DOHH2 (cell line): ENCODE measurements at regions not wholly inside any gene's neighbourhood (a gene's known extent, or its start where the extent isn't known, plus 50 kb on each side); places are given as distances from the start of the nearest gene placed in this dataset.

Experiments used
- H3F3A ChIP-seq: fragments of 200-600 bp; sonication (generic), shearing (Covaris generic); 2 replicates; pipeline ENCODE4 v1.6.0; 2016; ENCODE audit warnings: antibody characterized with exemption, mild to moderate bottlenecking; ENCODE audit not compliant: control insufficient read depth, insufficient read depth
- H3K27ac ChIP-seq: fragments of 200-600 bp; sonication (generic); 2 replicates; pipeline ENCODE4 v1.5.1; 2014; ENCODE audit warnings: low read depth, mild to moderate bottlenecking, low read length, moderate library complexity
- H3K27me3 ChIP-seq: fragments of 200-600 bp; sonication (generic); 2 replicates; pipeline ENCODE4 v1.6.1; 2014; ENCODE audit warnings: mild to moderate bottlenecking, low read length, mixed read lengths; ENCODE audit not compliant: control insufficient read depth
- H3K36me3 ChIP-seq: fragments of 200-600 bp; sonication (generic); 2 replicates; pipeline ENCODE4 v1.6.1; 2014; ENCODE audit warnings: mild to moderate bottlenecking, low read length, moderate library complexity, mixed read lengths; ENCODE audit not compliant: control insufficient read depth
- H3K4me1 ChIP-seq: fragments of 200-600 bp; sonication (generic); 2 replicates; pipeline ENCODE4 v1.6.1; 2014; ENCODE audit warnings: mild to moderate bottlenecking, low read length, mixed read lengths; ENCODE audit not compliant: control insufficient read depth
- H3K4me2 ChIP-seq: fragments of 200-600 bp; sonication (generic); 2 replicates; pipeline ENCODE4 v1.6.0; 2014; ENCODE audit warnings: mild to moderate bottlenecking, low read length, moderate library complexity
- H3K4me3 ChIP-seq: fragments of 200-600 bp; sonication (generic); 2 replicates; pipeline ENCODE4 v1.5.1; 2014; ENCODE audit warnings: mild to moderate bottlenecking, low read length, mixed read lengths
- H3K79me2 ChIP-seq: fragments of 200-600 bp; sonication (generic); 2 replicates; pipeline ENCODE4 v1.6.1; 2014; ENCODE audit warnings: mild to moderate bottlenecking, low read length, mixed read lengths; ENCODE audit not compliant: control insufficient read depth
- H3K9me2 ChIP-seq: fragments of 200-600 bp; sonication (generic); replicated peaks from 2 replicates; pipeline ENCODE4 v1.6.1; 2014; ENCODE audit warnings: mild to moderate bottlenecking, low read length, mixed read lengths; ENCODE audit not compliant: control insufficient read depth
- H3K9me3 ChIP-seq: fragments of 200-600 bp; sonication (generic); 2 replicates; pipeline ENCODE4 v1.6.1; 2014; ENCODE audit warnings: antibody characterized with exemption, low read length, mixed read lengths; ENCODE audit not compliant: control insufficient read depth, insufficient read depth
- H4K20me1 ChIP-seq: fragments of 200-600 bp; sonication (generic); 2 replicates; pipeline ENCODE4 v1.6.0; 2014; ENCODE audit warnings: low read depth, mild to moderate bottlenecking, antibody characterized with exemption, low read length, moderate library complexity; ENCODE audit not compliant: control insufficient read depth, insufficient read depth
- CTCF ChIP-seq: fragments of 200-600 bp; sonication (generic); IDR thresholded peaks from one replicate; pipeline ENCODE4 v1.5.1; 2014; ENCODE audit warnings: antibody characterized with exemption, mild to moderate bottlenecking, low read depth, low read length; ENCODE audit not compliant: poor library complexity, severe bottlenecking
- EZH2phosphoT487 ChIP-seq: fragments of 200-600 bp; sonication (generic); IDR thresholded peaks from 2 replicates; pipeline ENCODE4 v1.6.1; 2017; ENCODE audit warnings: borderline replicate concordance, mild to moderate bottlenecking, antibody characterized with exemption, low read length, moderate library complexity, mixed read lengths

- TF ChIP-seq EZH2phosphoT487 (no peak), CTCF (no peak)
- H3K4me3 ChIP-seq, result no peak overlapping the region
- no peaks in the 10 kb centered on the region for H3F3A ChIP-seq
- H4K20me1 ChIP-seq, result 0 out of 2 replicates have a peak, but pooled peaks cover 3% of the 10 kb centered on the region
- H3K4me1 ChIP-seq, result no peaks in the 10 kb centered on the region
- H3K4me2 ChIP-seq, result no peak overlapping the region
- no peaks in the 10 kb centered on the region for H3K79me2 ChIP-seq
- no peaks in the 10 kb centered on the region for H3K36me3 ChIP-seq
- H3K27ac ChIP-seq, result no peak overlapping the region
- H3K9me2 ChIP-seq, result no peaks in the 10 kb centered on the region
- H3K9me3 ChIP-seq, result no peaks in the 10 kb centered on the region
- no peaks in the 10 kb centered on the region for H3K27me3 ChIP-seq
Measured at GRCh38 chr2:234788841-234789240, 163.0 kb upstream of the SH3BP4 start.

- no peaks in the 10 kb centered on the region for H3K9me3 ChIP-seq
- no peaks in the 10 kb centered on the region for H3F3A ChIP-seq
- no peaks in the 10 kb centered on the region for H3K4me1 ChIP-seq
- H3K27ac ChIP-seq, result no peak overlapping the region
- H3K4me3 ChIP-seq, result no peak overlapping the region
- H3K9me2 ChIP-seq, result no peaks in the 10 kb centered on the region
- no peak for TF ChIP-seq EZH2phosphoT487
- no peak for TF ChIP-seq CTCF
- no peaks in the 10 kb centered on the region for H3K79me2 ChIP-seq
- no peaks in the 10 kb centered on the region for H3K36me3 ChIP-seq
- H3K4me2 ChIP-seq, result no peak overlapping the region
- no peaks in the 10 kb centered on the region for H3K27me3 ChIP-seq
- H4K20me1 ChIP-seq, result 0 out of 2 replicates have a peak, but pooled peaks cover 3% of the 10 kb centered on the region
Measured at GRCh38 chr2:234788381-234788780, 163.4 kb upstream of the SH3BP4 start.

GRCh38 chr2:234787114-234787513 lies 164.7 kb upstream of the SH3BP4 start:
- H3K9me3 ChIP-seq, result peaks cover 3% of the 10 kb centered on the region; the same call in 1 of the 2 replicates
- no peak overlapping the region for H3K27ac ChIP-seq
- H3K4me3 ChIP-seq, result no peak overlapping the region
- H3K9me2 ChIP-seq, result no peaks in the 10 kb centered on the region
- H4K20me1 ChIP-seq, result 0 out of 2 replicates have a peak, but pooled peaks cover 3% of the 10 kb centered on the region
- no peaks in the 10 kb centered on the region for H3K4me1 ChIP-seq
- H3K27me3 ChIP-seq, result no peaks in the 10 kb centered on the region
- H3K79me2 ChIP-seq, result no peaks in the 10 kb centered on the region
- H3K4me2 ChIP-seq, result no peak overlapping the region
- H3F3A ChIP-seq, result no peaks in the 10 kb centered on the region
- no peaks in the 10 kb centered on the region for H3K36me3 ChIP-seq
- TF ChIP-seq EZH2phosphoT487 (no peak), CTCF (no peak)
